Esophagus mucosa (tissue), 1 donor: ENCODE measurements at regions not wholly inside any gene's neighbourhood (a gene's known extent, or its start where the extent isn't known, plus 50 kb on each side); places are given as distances from the start of the nearest gene placed in this dataset.

Experiments used
- ATAC-seq: fragments of 200-7000 bp; cut with Tn5 transposase; one replicate; pipeline ENCODE4 v1.9.1; 2020
- donor health status: DM: yes; HTN: yes; CAD: no.

GRCh38 chr5:129821477-129822131 lies 73.7 kb downstream of the MINAR2 start:
- peak; percentile 41 for ATAC-seq

DNA sequence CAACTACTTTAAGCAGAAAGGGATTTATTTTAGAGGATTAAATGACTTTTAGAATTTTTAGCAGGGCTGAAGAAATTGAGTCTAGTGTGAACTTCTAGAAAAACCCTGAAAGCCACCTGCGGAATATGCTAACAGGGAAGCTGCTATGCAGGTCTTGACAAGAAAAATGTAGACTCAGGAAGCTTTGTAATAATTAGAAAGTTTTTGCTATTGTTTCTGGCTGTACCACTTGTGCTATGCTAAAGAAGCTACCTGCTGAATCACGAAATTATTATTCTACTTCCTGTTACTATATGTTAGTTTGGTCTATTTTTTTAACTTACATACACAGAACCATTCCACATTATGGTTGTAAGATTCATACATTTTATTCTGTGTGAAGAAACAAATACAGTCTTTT lies 74.0 kb upstream of the CHSY3 start:
- peak; percentile 58 for ATAC-seq

DNA sequence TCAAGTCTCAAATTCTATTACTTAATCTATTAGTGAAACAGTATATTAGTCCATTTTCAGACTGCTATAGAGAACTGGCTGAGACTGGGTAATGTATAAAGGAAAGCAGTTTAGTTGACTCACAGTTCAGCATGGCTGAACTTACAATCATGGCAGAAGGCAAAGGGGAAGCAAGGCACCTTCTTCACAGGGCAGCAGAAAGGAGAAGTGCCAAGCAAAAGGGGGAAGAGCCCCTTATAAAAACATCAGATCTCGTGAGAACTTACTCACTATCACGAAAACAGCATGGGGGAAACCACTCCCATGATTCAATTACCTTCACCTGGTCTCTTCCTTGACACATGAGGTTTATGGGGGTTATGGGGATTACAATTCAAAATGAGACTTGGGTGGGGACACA lies 67.9 kb upstream of the CHSY3 start:
- ATAC-seq: no peak

GRCh38 chr5:129844764-129845163 lies 59.5 kb upstream of the CHSY3 start:
- no peak for ATAC-seq

DNA sequence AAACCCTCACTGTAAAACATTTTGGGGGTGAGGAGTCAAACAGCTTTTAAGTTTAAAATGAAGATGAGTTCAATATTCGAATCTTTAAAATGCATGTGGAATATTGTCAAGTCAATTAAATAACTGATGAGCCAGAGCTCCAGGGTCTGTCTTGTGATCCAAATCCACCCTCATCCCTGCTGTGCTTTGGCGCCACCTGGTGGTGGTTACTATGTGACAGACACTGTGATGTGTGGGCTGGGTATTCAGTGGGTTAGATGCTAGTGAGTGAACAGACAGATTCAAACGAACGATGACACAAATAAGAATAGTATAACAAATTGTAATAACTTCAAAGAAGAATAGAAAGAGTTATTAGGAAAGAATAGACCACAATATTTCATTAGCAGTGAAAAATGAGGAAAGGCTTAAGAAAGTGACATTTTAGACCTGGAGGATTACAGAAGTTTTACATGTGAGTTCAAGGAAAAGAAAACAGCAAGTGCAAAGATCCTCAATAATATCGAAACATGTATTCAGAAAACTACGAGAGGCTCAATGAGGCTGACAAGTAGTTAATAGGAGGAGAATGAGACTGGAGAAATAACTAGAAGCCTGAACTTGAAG lies 51.4 kb upstream of the CHSY3 start:
- ATAC-seq: peak; percentile 76

DNA sequence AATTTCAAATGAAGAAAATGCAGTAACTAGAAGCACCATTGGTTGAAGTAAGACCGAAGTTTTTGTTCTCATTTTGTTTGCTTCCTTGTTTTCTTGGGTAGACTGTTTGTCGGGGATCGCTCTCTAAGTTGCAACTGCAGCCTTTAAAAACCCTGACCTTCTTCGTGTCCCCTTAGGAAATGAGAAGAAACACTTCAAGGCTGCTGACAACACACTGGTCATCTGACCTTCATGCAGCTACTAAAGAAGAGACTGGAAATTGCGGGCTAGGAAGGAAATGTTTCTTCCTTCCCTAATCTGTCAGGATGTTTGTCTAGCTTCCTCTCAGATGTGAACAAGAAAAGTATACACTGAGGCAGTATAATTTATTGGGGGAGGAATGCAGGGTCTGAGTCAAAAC lies 50.7 kb upstream of the CHSY3 start:
- ATAC-seq: no peak
